Vagina (tissue), 2 donors: ENCODE measurements at regions not wholly inside any gene's neighbourhood (a gene's known extent, or its start where the extent isn't known, plus 50 kb on each side); places are given as distances from the start of the nearest gene placed in this dataset.

Source experiments
- DNase-seq, 2 donors: peaks; one replicate each; pipeline ENCODE4 v3.0.0-alpha.2; 2017; ENCODE audit errors: extremely low spot score in 2 of 2
- H3K27ac ChIP-seq: fragments of 200-600 bp; sonication (generic); one replicate; pipeline ENCODE4 v1.5.1; 2019
- H3K27me3 ChIP-seq: fragments of 200-600 bp; sonication (generic); one replicate; pipeline ENCODE4 v1.5.1; 2019
- H3K36me3 ChIP-seq, 2 donors: fragments of 200-600 bp; sonication (generic); one replicate each; pipeline ENCODE4 v1.5.1; 2017 to 2019
- H3K4me1 ChIP-seq: fragments of 200-600 bp; sonication (generic); one replicate; pipeline ENCODE4 v1.5.1; 2019
- H3K4me3 ChIP-seq, 2 donors: fragments of 200-600 bp; sonication (generic); 1 replicate in 1 of 2; 2 replicates in 1 of 2; pipeline ENCODE4 v1.5.1; 2016 to 2019
- H3K9me3 ChIP-seq: fragments of 200-600 bp; sonication (generic); one replicate; pipeline ENCODE4 v1.5.1; 2019
- POLR2A ChIP-seq, 2 donors: fragments of 450-650 bp; IDR thresholded peaks; one replicate each; pipeline ENCODE4 v1.6.1; 2017; ENCODE audit warnings: antibody characterized with exemption in 2 of 2, mild to moderate bottlenecking in 2 of 2, moderate library complexity in 2 of 2
- POLR2AphosphoS5 ChIP-seq, 2 donors: sonication (generic); formaldehyde crosslinking; IDR thresholded peaks; one replicate each; pipeline ENCODE4 v1.9.0; 2017; ENCODE audit warnings: antibody characterized with exemption in 2 of 2, mild to moderate bottlenecking in 2 of 2, low read depth in 1 of 2; ENCODE audit not compliant: insufficient read depth in 1 of 2
- intact Hi-C: fragments of 100-400 bp; cut with DNase I; formaldehyde crosslinking; loops from one replicate; pipeline ENCODE4 v1.15.1; 2023
- TF ChIP-seq, protein P1 (sequence below), 3 experiments: fragments of 450-650 bp in 2 of 3; fragments of 200-600 bp in 1 of 3; sonication (generic) in 1 of 3; IDR thresholded peaks; one replicate each; pipeline ENCODE4 v1.5.1; 2017 to 2019; ENCODE audit warnings: antibody characterized with exemption in 3 of 3, mild to moderate bottlenecking in 2 of 3, moderate library complexity in 2 of 3

- H3K4me3 ChIP-seq = no peak overlapping the region
Observed at GRCh38 chr2:150006591-150006990, 419.0 kb upstream of the MMADHC start.

GRCh38 chr2:150003544-150003943 lies 416.0 kb upstream of the MMADHC start:
- Histone ChIP-seq H3K4me3 (no peak overlapping the region), H3K27me3 (no peaks in the 10 kb centered on the region), H3K9me3 (no peaks in the 10 kb centered on the region), H3K36me3 (no peaks in the 10 kb centered on the region), H3K4me1 (no peaks in the 10 kb centered on the region), H3K27ac (no peak overlapping the region)
- no peak for DNase-seq
- TF ChIP-seq, protein P1, sequence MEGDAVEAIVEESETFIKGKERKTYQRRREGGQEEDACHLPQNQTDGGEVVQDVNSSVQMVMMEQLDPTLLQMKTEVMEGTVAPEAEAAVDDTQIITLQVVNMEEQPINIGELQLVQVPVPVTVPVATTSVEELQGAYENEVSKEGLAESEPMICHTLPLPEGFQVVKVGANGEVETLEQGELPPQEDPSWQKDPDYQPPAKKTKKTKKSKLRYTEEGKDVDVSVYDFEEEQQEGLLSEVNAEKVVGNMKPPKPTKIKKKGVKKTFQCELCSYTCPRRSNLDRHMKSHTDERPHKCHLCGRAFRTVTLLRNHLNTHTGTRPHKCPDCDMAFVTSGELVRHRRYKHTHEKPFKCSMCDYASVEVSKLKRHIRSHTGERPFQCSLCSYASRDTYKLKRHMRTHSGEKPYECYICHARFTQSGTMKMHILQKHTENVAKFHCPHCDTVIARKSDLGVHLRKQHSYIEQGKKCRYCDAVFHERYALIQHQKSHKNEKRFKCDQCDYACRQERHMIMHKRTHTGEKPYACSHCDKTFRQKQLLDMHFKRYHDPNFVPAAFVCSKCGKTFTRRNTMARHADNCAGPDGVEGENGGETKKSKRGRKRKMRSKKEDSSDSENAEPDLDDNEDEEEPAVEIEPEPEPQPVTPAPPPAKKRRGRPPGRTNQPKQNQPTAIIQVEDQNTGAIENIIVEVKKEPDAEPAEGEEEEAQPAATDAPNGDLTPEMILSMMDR (IDR thresholded peaks at IDR 0.05) = no peak
- TF ChIP-seq POLR2AphosphoS5 (IDR thresholded peaks at IDR 0.05; ENCODE audit: insufficient read depth in 1 of 2, low read depth in 1 of 2) (no peak), POLR2A (IDR thresholded peaks at IDR 0.05) (no peak)
- intact Hi-C loops = no loop called here

More at GRCh38 chr2:150006591-150006990, 419.0 kb upstream of the MMADHC start:
- Histone ChIP-seq H3K9me3 (no peaks in the 10 kb centered on the region), H3K4me1 (no peaks in the 10 kb centered on the region), H3K27ac (no peak overlapping the region), H3K36me3 (no peaks in the 10 kb centered on the region), H3K27me3 (no peaks in the 10 kb centered on the region)
- TF ChIP-seq POLR2AphosphoS5 (IDR thresholded peaks at IDR 0.05; ENCODE audit: insufficient read depth in 1 of 2, low read depth in 1 of 2) (no peak), POLR2A (IDR thresholded peaks at IDR 0.05) (no peak)
- TF ChIP-seq, protein P1 (IDR thresholded peaks at IDR 0.05) = no peak
- intact Hi-C loops = no loop called here
- DNase-seq = no peak

DNA sequence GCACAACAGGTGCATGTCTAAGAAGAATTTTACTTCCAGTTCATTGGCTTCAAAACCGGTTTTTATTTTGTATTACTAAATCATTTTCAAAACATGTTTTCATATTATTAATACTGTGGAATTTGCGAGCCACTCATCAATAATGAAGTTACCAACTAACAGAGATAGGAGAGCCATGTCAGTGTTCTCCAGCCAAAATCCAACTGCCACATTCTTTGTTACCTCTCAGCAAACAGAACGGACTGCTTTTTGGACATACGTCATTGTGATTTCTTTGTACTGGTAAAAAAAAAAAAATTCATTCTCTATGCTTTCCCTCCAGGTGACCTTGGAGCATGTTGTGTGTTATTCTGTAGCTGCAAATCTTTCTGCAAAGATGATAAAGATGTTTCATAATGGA lies 414.2 kb upstream of the MMADHC start:
- DNase-seq = no peak
- no peak overlapping the region for H3K4me3 ChIP-seq
- no peaks in the 10 kb centered on the region for H3K27me3 ChIP-seq
- H3K9me3 ChIP-seq = no peaks in the 10 kb centered on the region
- H3K27ac ChIP-seq = no peak overlapping the region
- intact Hi-C loops = no loop called here
- no peaks in the 10 kb centered on the region for H3K36me3 ChIP-seq
- H3K4me1 ChIP-seq = no peaks in the 10 kb centered on the region
- TF ChIP-seq POLR2A (IDR thresholded peaks at IDR 0.05) (no peak), POLR2AphosphoS5 (IDR thresholded peaks at IDR 0.05; ENCODE audit: insufficient read depth in 1 of 2, low read depth in 1 of 2) (no peak)
- TF ChIP-seq, protein P1 (IDR thresholded peaks at IDR 0.05) = no peak

DNA sequence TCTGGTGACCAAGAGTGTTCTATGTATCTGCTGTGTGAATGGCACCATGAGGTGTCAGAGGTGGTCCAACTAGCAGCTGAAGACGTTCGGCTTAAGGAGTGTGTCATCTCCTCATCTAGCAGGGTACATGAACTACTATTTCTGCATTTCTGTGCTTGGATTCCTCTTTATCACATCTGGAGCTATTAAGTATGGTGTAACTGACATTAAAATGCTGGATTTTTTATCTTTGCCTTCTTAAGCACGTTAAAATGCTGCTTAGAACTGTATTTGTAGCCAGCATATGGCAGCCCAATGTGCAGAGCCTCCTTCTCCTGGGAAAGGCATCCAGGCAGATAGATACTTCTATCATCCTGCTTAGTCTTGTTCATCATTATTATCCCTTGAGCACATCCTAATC lies 409.3 kb upstream of the MMADHC start:
- Histone ChIP-seq H3K4me1 (peaks cover 23% of the 10 kb centered on the region), H3K4me3 (no peak overlapping the region), H3K36me3 (no peaks in the 10 kb centered on the region), H3K27ac (no peak overlapping the region), H3K9me3 (no peaks in the 10 kb centered on the region), H3K27me3 (no peaks in the 10 kb centered on the region)
- no peak for DNase-seq
- TF ChIP-seq POLR2A (IDR thresholded peaks at IDR 0.05) = no peak
- TF ChIP-seq, protein P1 (IDR thresholded peaks at IDR 0.05) = no peak
- no peak for TF ChIP-seq POLR2AphosphoS5 (IDR thresholded peaks at IDR 0.05; ENCODE audit: insufficient read depth in 1 of 2, low read depth in 1 of 2)
- intact Hi-C loops = no loop called here

DNA sequence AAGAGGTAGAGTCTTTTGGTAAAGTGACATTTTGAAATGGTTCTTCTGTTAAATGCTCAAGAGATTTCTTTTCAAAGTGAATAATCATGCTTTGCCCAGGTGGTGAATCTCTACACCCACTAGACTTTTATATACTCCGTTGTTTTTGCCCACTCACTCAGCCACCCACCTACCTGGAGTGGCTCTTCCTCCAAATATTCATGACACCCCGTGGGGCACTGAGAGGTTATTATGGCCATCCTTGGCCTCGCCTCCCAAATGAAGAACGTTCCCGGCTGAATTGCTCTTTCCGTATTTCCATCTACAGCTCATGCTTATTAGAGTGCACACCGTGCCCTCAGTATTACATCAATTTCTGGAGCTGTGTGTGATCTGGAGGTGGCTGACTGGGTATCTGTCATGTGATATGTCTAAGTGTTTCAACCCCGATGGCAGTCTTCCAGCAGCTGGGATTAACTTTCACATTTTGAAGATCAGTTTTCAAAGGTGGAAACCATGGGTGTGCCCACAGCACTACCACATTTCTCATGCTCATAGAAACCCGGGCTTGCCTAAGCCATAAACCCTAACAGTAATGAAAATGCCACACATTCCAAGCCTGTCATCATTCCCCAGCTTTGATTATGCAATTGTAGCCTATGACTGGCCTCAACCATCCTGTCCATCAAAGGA lies 406.6 kb upstream of the MMADHC start:
- intact Hi-C loops = no loop called here
- no peak for DNase-seq
- no peak overlapping the region for H3K27ac ChIP-seq
- no peak overlapping the region for H3K4me3 ChIP-seq
- TF ChIP-seq POLR2A (IDR thresholded peaks at IDR 0.05) (no peak), POLR2AphosphoS5 (IDR thresholded peaks at IDR 0.05; ENCODE audit: insufficient read depth in 1 of 2, low read depth in 1 of 2) (no peak)
- TF ChIP-seq, protein P1 (IDR thresholded peaks at IDR 0.05) = no peak
- no peaks in the 10 kb centered on the region for H3K36me3 ChIP-seq
- H3K9me3 ChIP-seq = no peaks in the 10 kb centered on the region
- H3K4me1 ChIP-seq = peaks cover 23% of the 10 kb centered on the region
- H3K27me3 ChIP-seq = no peaks in the 10 kb centered on the region
